ENCODE measurements at regions not wholly inside any gene's neighbourhood (a gene's known extent, or its start where the extent isn't known, plus 50 kb on each side); places are given as distances from the start of the nearest gene placed in this dataset.
"Not testable (repeated sequence)": the region's sequence is repeated elsewhere in the genome, so short reads cannot be mapped to it uniquely, and the experiment has no call there.

GRCh38 chr13:90833951-90834350, 513.5 kb upstream of the MIR17HG start:
- H3K4me3 ChIP-seq (ENCODE audit: low read depth, low read length) = no peak overlapping the region
- TF ChIP-seq, protein P1, sequence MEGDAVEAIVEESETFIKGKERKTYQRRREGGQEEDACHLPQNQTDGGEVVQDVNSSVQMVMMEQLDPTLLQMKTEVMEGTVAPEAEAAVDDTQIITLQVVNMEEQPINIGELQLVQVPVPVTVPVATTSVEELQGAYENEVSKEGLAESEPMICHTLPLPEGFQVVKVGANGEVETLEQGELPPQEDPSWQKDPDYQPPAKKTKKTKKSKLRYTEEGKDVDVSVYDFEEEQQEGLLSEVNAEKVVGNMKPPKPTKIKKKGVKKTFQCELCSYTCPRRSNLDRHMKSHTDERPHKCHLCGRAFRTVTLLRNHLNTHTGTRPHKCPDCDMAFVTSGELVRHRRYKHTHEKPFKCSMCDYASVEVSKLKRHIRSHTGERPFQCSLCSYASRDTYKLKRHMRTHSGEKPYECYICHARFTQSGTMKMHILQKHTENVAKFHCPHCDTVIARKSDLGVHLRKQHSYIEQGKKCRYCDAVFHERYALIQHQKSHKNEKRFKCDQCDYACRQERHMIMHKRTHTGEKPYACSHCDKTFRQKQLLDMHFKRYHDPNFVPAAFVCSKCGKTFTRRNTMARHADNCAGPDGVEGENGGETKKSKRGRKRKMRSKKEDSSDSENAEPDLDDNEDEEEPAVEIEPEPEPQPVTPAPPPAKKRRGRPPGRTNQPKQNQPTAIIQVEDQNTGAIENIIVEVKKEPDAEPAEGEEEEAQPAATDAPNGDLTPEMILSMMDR (IDR thresholded peaks at IDR 0.05; ENCODE audit: insufficient read depth, low read length) = no peak
- DNase-seq (ENCODE audit: low read depth) = no peak

DNA sequence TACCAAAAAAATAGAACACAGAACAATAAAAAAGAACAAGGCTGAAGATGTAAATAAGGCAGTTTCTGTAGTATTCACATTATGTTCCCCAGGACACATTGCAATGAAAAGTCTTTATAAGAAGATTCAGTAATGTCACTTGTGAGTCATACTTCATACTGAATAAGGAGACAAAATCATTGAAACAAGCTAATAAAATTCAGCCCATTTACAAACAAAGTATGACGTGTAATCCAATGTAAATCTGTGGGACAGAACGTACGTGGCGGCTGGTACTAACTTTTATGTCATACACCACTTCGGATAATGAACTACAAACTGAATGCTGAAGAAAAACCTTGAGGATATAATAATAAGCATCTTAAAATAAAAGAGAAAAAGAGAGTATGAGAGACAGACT, 512.8 kb upstream of the MIR17HG start:
- TF ChIP-seq, protein P1 (IDR thresholded peaks at IDR 0.05; ENCODE audit: insufficient read depth, low read length) = no peak
- DNase-seq (ENCODE audit: low read depth) = no peak
- no peak overlapping the region for H3K4me3 ChIP-seq (ENCODE audit: low read depth, low read length)

GRCh38 chr13:90835826-90836225, 511.7 kb upstream of the MIR17HG start:
- DNase-seq (ENCODE audit: low read depth) = no peak
- TF ChIP-seq, protein P1 (IDR thresholded peaks at IDR 0.05; ENCODE audit: insufficient read depth, low read length) = no peak
- H3K4me3 ChIP-seq (ENCODE audit: low read depth, low read length) = no peak overlapping the region

DNA sequence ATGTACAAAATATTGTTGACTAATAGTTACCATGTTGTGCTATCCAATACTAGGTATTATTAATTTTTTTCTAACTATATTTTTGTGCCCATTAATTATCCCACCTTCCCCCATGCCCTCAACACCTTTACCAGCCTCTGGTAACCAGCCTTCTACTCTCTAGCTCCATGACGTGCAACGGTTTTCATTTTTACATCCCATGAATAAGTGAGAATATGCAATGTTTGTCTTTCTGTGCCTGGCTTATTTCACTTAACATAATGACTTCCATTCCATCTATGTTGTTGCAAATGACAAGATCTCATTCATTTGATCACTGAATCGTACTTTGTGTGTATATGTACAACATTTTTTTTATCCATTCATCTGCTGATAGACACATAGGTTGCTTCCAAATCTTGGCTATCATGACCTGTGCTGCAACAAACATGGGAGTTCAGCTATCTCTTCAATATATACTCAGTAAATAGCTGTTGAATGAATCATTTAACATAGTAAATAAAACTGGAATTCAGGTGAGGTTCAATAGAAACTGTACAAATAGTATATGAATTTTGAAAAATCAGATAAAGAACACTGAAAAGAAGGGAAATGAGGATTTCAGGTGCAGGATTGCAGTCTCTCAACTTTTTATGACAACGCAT, 509.0 kb upstream of the MIR17HG start:
- DNase-seq (ENCODE audit: low read depth) = no peak
- no peak overlapping the region for H3K4me3 ChIP-seq (ENCODE audit: low read depth, low read length)
- TF ChIP-seq, protein P1 (IDR thresholded peaks at IDR 0.05; ENCODE audit: insufficient read depth, low read length) = no peak

DNA sequence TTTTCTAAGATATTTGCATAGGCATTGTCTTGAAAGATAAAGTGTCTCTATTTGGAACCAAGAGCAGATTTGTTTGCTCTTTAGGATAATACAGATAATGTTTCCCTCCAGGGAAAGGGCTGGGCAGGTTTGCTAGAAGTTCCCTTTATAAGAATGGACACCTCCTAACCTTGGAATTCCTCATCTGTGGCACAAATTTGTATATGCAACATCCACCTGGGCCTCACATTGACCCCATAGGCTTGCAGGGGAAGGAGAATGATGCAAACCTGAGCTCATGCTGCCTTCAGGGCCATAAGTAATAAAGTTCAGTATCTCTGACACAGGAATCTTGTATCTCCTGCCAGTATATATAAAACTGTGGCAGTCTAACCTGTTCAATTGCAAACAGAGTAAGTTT, 508.4 kb upstream of the MIR17HG start:
- no peak for DNase-seq (ENCODE audit: low read depth)

GRCh38 chr13:90846936-90847335, 500.6 kb upstream of the MIR17HG start:
- TF ChIP-seq, protein P1 (IDR thresholded peaks at IDR 0.05; ENCODE audit: insufficient read depth, low read length) = no peak
- no peak for DNase-seq (ENCODE audit: low read depth)
- H3K4me3 ChIP-seq (ENCODE audit: low read depth, low read length) = no peak overlapping the region

More for the DNA sequence above, 508.4 kb upstream of the MIR17HG start:
- H3K4me3 ChIP-seq (ENCODE audit: low read depth, low read length) = no peak overlapping the region
- TF ChIP-seq, protein P1 (IDR thresholded peaks at IDR 0.05; ENCODE audit: insufficient read depth, low read length) = no peak

GRCh38 chr13:90853666-90854065, 493.8 kb upstream of the MIR17HG start:
- not testable (repeated sequence) for H3K4me3 ChIP-seq (ENCODE audit: low read depth, low read length); DNase-seq (ENCODE audit: low read depth)
